DMS153 treated with DMSO at 0.1 percent for 48 hours (cell line): ENCODE measurements at regions not wholly inside any gene's neighbourhood (a gene's known extent, or its start where the extent isn't known, plus 50 kb on each side); places are given as distances from the start of the nearest gene placed in this dataset.
A peak's percentile ranks its signal among the peaks of the same experiment; 100 is the strongest.

Experiments used
- DNase-seq: peaks from one replicate; lab custom pipeline; 2025; ENCODE audit not compliant: unreplicated experiment; lab: John Stamatoyannopoulos, UW

DNA sequence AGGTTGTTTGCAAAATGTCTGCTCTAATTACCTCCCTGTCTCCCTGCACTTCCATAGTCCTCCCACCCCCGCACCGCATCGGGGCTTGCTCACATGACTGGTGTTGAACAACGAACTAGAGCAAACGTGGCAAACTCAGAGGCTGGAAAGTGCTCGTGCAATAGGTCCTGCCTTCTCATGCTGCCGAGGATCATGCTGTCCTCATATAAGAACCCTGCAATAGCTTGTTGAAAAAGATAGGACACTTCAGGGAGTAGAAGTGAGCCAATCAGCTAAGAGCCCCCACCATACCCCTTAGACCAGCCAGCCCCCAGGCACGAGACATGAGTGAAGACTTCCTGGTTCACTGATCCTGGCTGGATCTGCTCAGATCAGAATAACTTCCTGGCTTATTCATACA is 219.2 kb downstream of the C6orf118 start:
- peak; percentile 52 for DNase-seq

GRCh38 chr6:165086814-165087213 is 222.6 kb downstream of the C6orf118 start:
- DNase-seq, result no peak

- no peak for DNase-seq
Measured at GRCh38 chr6:165082636-165083035, 226.8 kb downstream of the C6orf118 start.

DNA sequence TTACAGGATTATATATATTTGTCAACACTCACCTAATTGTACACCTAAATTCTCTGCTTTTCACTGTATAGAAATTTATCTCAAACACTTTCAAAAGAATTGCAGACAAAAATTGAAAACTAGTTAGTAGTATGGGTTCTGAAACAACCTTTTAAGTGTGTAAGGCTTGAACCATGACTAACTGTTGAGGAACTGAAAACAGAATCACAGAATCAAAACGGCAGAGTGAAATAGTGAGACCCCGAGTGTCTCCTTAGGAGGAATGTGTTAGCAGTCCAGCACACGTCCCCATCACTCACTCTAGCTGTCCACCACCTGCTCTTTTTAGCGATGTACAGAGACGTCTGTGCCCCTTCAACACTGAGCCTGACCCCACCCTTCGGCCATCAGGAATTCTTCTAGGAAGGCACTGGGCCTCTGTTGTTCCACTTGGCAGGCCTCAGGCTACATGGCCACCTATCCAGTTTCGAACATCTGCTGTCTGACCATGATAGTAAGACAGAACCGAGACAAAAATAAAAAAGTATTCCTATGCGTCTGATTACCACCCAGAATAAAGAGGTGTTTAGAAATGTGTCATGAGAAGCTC is 227.4 kb downstream of the C6orf118 start:
- no peak for DNase-seq

- no peak for DNase-seq
Measured at GRCh38 chr6:165077876-165078275, 231.5 kb downstream of the C6orf118 start.

DNA sequence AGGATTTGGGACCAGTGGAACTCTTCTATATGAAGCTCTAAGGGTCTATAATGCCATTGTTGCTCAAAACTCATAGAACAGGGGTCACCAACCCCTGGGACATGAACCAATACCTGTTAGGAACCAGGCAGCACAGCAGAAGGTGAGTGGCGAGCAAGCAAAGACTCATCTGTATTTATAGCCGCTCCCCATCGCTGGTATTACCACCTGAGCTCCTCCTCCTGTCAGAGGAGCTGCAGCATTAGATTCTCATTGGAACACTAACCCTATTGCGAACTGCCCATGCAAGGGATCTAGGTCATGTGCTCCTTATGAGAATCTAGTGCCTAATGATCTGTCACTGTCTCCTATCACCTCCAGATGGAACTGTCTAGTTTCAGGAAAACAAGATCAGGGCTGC is 237.5 kb downstream of the C6orf118 start:
- DNase-seq, result no peak

DNA sequence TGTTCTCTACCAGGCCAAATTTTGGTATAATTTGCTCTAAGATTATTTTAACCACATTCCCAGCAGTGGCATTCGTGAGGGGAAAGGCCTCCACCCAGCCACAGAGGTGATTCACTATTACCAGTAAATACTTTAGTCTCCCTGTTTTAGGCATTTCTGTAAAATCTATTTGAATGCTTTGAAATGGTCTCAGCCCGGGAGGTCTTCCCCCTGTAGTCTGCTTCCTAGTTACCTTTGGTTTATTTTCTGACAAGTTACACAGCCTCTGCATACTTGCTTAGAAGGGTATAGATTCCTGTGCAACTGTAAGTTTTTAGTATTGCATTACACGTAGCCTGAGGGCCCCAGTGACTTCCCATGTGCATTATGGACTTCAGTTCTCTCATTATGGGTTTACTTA is 248.7 kb downstream of the C6orf118 start:
- no peak for DNase-seq

- no peak for DNase-seq
Measured at GRCh38 chr6:165059032-165059431, 250.4 kb downstream of the C6orf118 start.

GRCh38 chr6:165056292-165056691 is 253.1 kb downstream of the C6orf118 start:
- DNase-seq, result no peak

- peak; percentile 1 for DNase-seq
Measured at GRCh38 chr6:165055231-165055630, 254.2 kb downstream of the C6orf118 start.

DNA sequence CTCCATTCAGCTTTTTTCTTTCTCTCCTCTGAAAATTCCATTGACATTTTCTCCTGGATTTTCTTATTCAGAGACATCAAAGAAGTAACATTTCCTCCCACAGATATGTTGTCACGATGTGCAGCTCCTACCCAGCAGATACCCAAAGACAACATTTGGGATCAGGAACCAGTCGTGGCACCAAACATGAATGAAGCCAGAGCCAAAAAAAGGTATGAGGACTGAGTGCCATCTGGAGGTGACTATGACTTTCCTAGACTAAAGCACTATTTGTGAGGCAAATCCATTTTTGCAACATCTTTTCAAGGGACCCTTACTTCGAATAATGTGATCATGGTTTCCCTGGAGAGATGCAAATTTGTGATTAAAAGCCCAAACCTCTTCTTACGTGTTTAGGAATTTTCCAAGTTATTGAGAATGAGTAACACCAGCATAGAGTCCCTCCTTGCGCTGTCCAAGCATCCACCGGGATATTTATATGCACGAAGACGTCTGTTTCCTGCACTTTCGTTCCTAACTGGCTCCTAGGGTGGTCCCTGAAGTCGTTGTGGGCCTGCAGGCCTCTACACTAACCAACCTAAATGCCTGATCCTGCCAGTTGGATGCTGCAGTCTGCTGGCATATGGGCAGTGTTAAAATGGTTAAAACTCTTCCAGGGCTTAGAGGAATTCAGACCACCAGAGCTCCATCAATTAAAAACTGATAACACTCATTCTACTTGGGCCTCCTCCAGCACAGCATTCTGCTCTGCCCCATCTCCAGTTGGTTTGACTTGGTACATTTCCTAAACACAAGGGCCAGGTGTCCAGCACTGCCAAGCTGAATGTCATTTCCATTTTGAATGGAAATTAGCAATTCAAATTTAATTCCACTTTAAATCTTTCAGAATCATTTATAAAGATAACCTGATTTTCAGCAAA is 256.6 kb downstream of the C6orf118 start:
- no peak for DNase-seq

DNA sequence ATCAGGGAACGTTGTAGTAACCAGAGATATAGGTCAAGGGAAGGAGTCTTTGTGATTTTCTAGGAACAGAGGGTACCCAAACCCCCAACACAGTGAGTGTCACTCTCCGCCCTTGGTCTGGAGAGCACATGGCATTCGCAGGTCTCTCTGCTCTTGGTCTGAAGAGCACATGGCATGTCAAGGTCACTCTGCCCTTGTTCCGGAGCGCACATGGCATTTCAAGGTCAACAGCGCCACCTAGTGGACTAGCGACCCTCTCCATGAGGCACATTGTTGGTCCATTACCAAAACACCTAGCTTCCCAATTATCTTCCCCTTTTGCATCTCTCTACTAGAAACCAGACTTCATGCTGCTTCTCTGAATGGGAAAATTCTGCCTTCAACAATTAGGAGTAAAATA is 260.0 kb downstream of the C6orf118 start:
- peak; percentile 11 for DNase-seq

GRCh38 chr6:165047952-165048351 is 261.5 kb downstream of the C6orf118 start:
- no peak for DNase-seq

- no peak for DNase-seq
Measured at GRCh38 chr6:165045631-165046030, 263.8 kb downstream of the C6orf118 start.

DNA sequence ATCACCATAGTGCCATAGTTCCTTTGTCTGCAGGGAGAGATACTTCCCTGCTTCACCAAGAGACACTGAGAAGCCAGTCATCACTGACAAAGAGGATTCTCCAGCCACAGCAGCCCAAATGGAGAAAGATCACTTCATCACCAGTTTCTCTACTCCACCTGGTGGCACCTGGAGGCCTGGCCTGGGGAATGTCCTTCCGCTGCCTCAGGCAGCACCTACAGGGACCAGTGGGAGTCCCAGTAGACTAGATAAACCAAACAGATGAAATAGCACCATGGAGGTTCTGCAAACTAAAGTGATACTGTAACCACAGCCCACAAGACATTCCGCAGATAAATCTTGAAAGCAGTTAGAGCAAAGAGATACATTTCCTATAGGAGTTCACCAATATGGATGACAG is 266.5 kb downstream of the C6orf118 start:
- DNase-seq, result no peak

GRCh38 chr6:165040440-165040839 is 269.0 kb downstream of the C6orf118 start:
- DNase-seq, result no peak

DNA sequence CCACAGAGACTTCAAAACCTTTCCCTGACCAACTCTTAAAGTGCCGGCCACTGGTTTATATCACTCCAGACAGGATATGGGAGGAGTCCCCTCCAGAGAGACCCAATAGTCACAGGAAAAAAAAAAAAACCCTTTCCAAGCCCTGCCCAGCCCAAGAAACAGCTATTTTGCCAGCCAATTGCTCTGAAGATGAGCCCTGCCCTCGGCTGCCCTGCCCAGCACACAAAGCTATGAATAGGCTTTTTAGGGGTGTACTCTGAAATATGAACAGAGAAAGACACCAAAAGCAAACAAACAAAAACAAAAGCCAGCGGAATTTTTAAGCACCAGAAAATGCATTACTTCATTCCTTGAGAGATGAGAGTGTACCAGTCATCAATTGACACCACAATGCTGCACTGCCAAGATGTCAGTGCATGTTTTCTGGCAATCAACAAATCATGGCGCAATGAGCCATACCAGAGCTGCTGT is 275.1 kb downstream of the C6orf118 start:
- DNase-seq, result no peak

GRCh38 chr6:165031502-165031901 is 277.9 kb downstream of the C6orf118 start:
- no peak for DNase-seq

DNA sequence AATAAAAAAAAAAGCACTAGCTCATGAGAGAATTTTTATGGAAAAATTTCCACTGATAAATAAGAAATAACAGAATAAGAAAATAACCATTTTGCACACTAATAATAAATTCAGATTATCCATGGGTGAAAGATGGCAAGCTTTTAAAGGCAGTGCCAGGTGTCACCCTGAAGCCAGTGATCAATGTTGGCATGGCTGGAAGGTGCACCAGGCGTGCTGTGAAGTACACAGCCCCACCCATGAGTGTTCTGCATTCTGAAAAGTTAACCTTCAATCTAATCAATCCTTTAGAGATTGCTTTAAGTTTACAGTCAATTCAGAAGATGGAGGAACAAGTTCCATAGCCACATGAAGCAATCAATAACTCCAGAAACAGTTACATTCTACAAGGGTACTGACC is 284.4 kb downstream of the C6orf118 start:
- DNase-seq, result no peak

- DNase-seq, result no peak
Measured at GRCh38 chr6:165019681-165020080, 289.7 kb downstream of the C6orf118 start.

DNA sequence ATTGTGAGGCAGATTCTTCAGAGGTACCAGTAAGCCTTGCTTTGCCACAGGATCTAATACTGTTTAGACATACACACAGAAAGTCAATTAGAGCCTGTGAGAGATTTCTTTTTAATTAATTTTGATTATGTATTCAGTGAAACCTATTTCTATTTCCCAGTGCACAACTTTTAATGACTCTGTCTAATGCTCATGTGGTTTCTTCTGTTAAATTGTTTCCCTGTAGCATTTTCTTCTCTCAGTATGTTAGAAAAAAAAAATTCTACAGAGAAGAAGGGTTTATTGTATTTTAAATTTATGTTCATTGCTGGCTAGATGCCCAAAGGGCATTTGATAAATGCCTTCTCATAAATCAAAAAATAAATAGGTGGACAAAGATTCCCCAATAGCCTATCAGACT is 293.7 kb downstream of the C6orf118 start:
- DNase-seq, result no peak

GRCh38 chr6:165013701-165014100 is 295.7 kb downstream of the C6orf118 start:
- DNase-seq, result no peak
